HG03469 (cell line): ENCODE measurements at regions not wholly inside any gene's neighbourhood (a gene's known extent, or its start where the extent isn't known, plus 50 kb on each side); places are given as distances from the start of the nearest gene placed in this dataset.

ENCODE experiments used
- ATAC-seq: cut with Tn5 transposase; IDR thresholded peaks from one replicate; pipeline ENCODE4 v1.9.1; 2021; ENCODE audit warnings: mild to moderate bottlenecking, moderate library complexity, moderate number of reproducible peaks; ENCODE audit not compliant: unreplicated experiment

- no peak for ATAC-seq
Observed at GRCh38 chr12:47561746-47562145, 144.1 kb downstream of the RPAP3 start.

GRCh38 chr12:47560415-47560814 lies 145.4 kb downstream of the RPAP3 start:
- ATAC-seq, result no peak

GRCh38 chr12:47558625-47559345 lies 147.0 kb downstream of the RPAP3 start:
- no peak for ATAC-seq

- no peak for ATAC-seq
Observed at GRCh38 chr12:47557386-47557785, 148.4 kb downstream of the RPAP3 start.

- no peak for ATAC-seq
Observed at GRCh38 chr12:47556261-47557030, 149.4 kb downstream of the RPAP3 start.

- no peak for ATAC-seq
Observed at GRCh38 chr12:47554046-47554653, 151.7 kb downstream of the RPAP3 start.

GRCh38 chr12:47553266-47553665 lies 152.6 kb downstream of the RPAP3 start:
- ATAC-seq, result no peak

- no peak for ATAC-seq
Observed at GRCh38 chr12:47551426-47551851, 154.4 kb downstream of the RPAP3 start.

- no peak for ATAC-seq
Observed at GRCh38 chr12:47549258-47549657, 156.6 kb downstream of the RPAP3 start.

- ATAC-seq, result no peak
Observed at GRCh38 chr12:47548401-47548800, 157.4 kb downstream of the RPAP3 start.

GRCh38 chr12:47547077-47547476 lies 158.8 kb downstream of the RPAP3 start:
- no peak for ATAC-seq

GRCh38 chr12:47545938-47546609 lies 159.8 kb downstream of the RPAP3 start:
- ATAC-seq, result no peak

- no peak for ATAC-seq
Observed at GRCh38 chr12:47534695-47535094, 171.1 kb downstream of the RPAP3 start.

- ATAC-seq, result no peak
Observed at GRCh38 chr12:47530050-47530449, 175.8 kb downstream of the RPAP3 start.

GRCh38 chr12:47527816-47528215 lies 178.0 kb downstream of the RPAP3 start:
- ATAC-seq, result no peak

GRCh38 chr12:47520029-47520428 lies 185.8 kb downstream of the RPAP3 start:
- ATAC-seq, result no peak

- ATAC-seq, result no peak
Observed at GRCh38 chr12:47517122-47517521, 188.7 kb downstream of the RPAP3 start.

- ATAC-seq, result no peak
Observed at GRCh38 chr12:47509398-47509851, 196.4 kb downstream of the RPAP3 start.

GRCh38 chr12:47507221-47507620 lies 198.6 kb downstream of the RPAP3 start:
- ATAC-seq, result no peak

GRCh38 chr12:47504775-47505446 lies 200.9 kb downstream of the RPAP3 start:
- ATAC-seq, result no peak

- ATAC-seq, result no peak
Observed at GRCh38 chr12:47493801-47494200, 212.0 kb downstream of the RPAP3 start.
